Left cardiac atrium (tissue), 4 donors: ENCODE measurements at regions not wholly inside any gene's neighbourhood (a gene's known extent, or its start where the extent isn't known, plus 50 kb on each side); places are given as distances from the start of the nearest gene placed in this dataset.
A peak's percentile ranks its signal among the peaks of the same experiment; 100 is the strongest.
"Not testable (repeated sequence)": the region's sequence is repeated elsewhere in the genome, so short reads cannot be mapped to it uniquely, and the experiment has no call there.

Experiments used
- ATAC-seq, 2 donors: fragments of 200-7000 bp; cut with Tn5 transposase; one replicate each; pipeline ENCODE4 v1.9.1; 2020; ENCODE audit warnings: mild to moderate bottlenecking in 2 of 2, moderate library complexity in 2 of 2
- DNase-seq: peaks from one replicate; pipeline ENCODE4 v3.0.0-alpha.2; 2020
- intact Hi-C, 2 donors: fragments of 100-400 bp; cut with DNase I; formaldehyde crosslinking; loops; one replicate each; pipeline versions ENCODE4 v1.14.1 to v1.15.1; 2022 to 2023
- donor health status: DM: no; HTN: yes; CAD: no.
- donor health status: DM: no; HTN: yes; CAD: no; lungs with severe emphysema.
- donor health status: DM: yes; HTN: yes; CAD: no.
- donor health status: Dilated cardiomyopathy.

GRCh38 chr1:95797761-95798160 lies 563.8 kb downstream of the RWDD3 start:
- DNase-seq, intact Hi-C loops, ATAC-seq: not testable (repeated sequence)

GRCh38 chr1:95806171-95806570 lies 572.2 kb downstream of the RWDD3 start:
- DNase-seq = no peak
- intact Hi-C loops = no loop called here
- ATAC-seq = no peak

DNA sequence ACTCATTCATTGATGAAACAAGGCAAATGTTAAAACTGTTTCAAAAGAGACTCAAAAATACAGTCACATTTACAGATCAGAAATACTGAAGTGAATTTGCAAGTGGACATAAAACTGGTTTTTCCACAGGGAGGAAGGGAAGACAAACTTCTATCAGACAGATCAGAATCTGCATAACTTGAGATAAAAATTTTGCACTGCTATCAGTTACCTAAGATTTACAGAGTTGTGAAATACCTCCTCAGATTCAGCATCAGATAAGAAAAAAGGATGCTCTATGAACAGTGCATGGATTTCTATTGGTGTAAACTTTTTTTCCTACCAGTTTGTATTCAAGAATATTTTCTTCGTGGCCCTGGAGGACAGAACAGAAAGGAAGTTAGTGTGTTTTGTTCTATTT lies 575.4 kb downstream of the RWDD3 start:
- DNase-seq (no peak), ATAC-seq (no peak)
- intact Hi-C loops = no loop called here

DNA sequence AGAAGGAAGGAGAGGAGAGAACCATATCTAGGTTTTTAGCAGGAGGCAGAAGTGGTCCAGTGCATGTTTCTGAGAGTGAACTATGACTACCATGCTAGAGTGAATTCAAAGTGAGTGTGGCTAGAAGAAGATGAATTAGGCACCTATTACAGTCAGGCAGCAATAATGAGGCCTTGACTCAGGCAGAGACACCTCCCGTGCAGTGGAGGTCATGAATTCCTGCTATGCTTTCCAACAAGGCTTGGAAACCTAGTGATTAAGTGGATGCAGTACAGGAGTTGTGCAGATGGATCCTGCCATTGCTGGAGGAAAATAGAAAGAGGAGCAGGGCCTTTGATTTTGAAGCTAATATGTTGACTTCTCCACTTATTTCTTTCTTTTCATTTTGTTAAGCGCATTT lies 581.5 kb downstream of the RWDD3 start:
- intact Hi-C loops = no loop called here
- ATAC-seq = no peak

GRCh38 chr1:95829556-95829955 lies 595.5 kb downstream of the RWDD3 start:
- ATAC-seq (no peak), DNase-seq (no peak)
- intact Hi-C loops = no loop called here

More for the DNA sequence above, 581.5 kb downstream of the RWDD3 start:
- no peak for DNase-seq

DNA sequence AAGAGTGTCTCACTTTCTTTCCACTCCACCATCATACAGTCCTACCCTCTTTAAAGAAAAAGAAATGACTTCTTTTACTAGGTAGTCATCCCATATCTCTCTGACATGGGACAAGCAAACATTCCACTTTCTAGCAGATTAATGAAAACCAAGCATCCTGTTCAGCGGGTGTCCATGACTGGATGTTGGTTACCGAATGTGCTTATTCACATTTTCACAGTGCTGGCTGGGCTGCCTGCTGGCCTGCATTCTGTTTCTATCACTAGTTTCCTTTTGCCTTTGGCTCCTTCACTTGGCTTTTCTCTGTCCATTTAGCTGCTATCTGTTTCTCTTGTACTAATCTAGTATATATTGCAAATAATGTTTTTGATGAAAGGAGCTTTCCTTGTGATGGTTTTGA lies 598.4 kb downstream of the RWDD3 start:
- intact Hi-C loops = no loop called here
- ATAC-seq (no peak), DNase-seq (no peak)

- no peak for DNase-seq
- intact Hi-C loops = no loop called here
- ATAC-seq = no peak
Observed at GRCh38 chr1:95849439-95849838, 615.4 kb downstream of the RWDD3 start.

DNA sequence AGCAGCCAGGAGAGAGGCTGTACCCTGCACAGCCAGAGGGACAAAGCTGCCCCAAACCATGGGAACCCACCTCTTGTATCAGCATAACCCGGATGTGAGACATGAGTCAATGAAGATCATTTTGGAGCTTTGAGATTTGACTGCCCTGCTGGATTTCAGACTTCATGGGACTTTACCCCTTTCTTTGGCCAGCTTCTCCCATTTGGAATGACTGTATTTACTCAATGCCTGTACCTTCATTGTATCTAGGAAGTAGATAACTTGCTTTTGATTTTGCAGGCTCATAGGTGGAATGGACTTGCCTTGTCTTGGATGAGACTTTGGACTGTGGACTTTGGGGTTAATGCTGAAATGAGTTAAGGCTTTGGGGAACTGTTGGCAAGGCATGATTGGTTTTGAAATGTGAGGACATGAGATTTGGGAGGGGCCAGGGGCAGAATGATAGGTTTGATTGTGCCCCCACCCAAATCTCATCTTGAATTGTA lies 616.2 kb downstream of the RWDD3 start:
- ATAC-seq (no peak), DNase-seq (no peak)
- intact Hi-C loops = no loop called here

GRCh38 chr1:95850763-95851162 lies 616.8 kb downstream of the RWDD3 start:
- no peak for ATAC-seq
- DNase-seq = no peak
- intact Hi-C loops = no loop called here

GRCh38 chr1:95852483-95853070 lies 618.6 kb downstream of the RWDD3 start:
- DNase-seq = no peak
- no peak for ATAC-seq

DNA sequence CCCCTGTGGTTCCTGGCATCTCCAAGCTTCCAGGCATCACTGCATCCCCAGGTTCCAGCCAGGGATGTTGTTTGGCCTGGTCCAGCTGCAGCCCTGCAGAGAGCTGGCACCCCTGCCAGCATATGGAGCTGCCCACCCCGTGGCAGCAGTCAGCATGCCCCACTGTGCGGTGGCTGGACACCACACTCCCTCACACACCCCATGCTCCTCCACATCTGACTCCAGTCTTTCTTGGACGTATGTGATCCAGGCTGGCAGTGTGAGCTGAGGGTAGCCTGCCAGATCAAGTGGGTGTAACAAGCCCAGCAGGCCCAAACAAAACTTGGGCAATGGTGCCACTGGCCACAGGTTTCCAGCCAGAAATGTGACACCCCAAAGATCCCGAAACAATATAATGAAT lies 620.4 kb downstream of the RWDD3 start:
- no peak for DNase-seq
- intact Hi-C loops = no loop called here
- no peak for ATAC-seq

More at GRCh38 chr1:95852483-95853070, 618.6 kb downstream of the RWDD3 start:
- intact Hi-C loops = no loop called here

DNA sequence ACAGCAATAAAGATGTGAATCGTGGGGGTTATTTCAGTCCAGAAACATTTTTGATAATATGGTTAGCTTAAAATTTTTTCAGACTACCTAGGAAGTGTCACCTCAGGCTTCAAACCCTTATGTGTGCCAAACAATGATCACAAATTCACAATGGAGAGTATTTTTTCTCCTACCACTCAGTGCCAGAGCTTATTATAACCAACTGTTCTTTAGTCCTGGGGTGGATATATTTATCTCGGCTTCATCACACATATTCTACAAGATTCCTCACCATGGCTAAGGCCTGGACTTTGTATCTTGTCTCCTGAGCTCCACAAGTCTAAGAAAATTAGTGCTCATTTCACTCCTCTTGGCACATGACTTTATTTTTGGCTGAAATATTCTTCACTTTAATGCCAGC lies 629.1 kb downstream of the RWDD3 start:
- ATAC-seq (no peak), DNase-seq (no peak)
- intact Hi-C loops = no loop called here

- intact Hi-C loops = no loop called here
- ATAC-seq = no peak
Observed at GRCh38 chr1:95865769-95866168, 631.8 kb downstream of the RWDD3 start.

GRCh38 chr1:95876276-95876675 lies 642.3 kb downstream of the RWDD3 start:
- no peak for ATAC-seq
- DNase-seq = no peak
- intact Hi-C loops = no loop called here

More at GRCh38 chr1:95865769-95866168, 631.8 kb downstream of the RWDD3 start:
- DNase-seq = no peak

GRCh38 chr1:95879498-95880050 lies 645.6 kb downstream of the RWDD3 start:
- no peak for ATAC-seq
- no peak for DNase-seq
- intact Hi-C loops = no loop called here

- intact Hi-C loops = no loop called here
- no peak for ATAC-seq
- DNase-seq = no peak
Observed at GRCh38 chr1:95888941-95889390, 655.0 kb downstream of the RWDD3 start.

DNA sequence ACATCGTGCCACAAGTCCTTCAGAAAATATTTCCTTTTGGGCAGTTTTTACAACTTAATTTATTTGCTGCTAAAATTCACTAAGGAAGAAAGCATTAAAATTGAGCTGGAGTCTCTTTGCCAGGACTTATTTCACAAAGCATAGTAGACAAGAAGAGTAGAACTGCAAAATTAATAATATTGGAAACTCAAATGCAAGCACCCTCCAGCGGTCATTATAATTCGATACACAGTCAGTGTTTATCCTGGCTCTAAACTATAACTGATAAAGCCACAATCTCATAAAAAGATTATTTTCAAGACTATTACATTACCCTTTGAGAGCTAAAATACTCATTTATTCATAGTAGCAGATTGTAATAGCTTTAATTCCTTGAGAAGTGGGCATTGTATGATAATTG lies 655.4 kb downstream of the RWDD3 start:
- no peak for DNase-seq
- intact Hi-C loops = no loop called here
- peak in 1 of 2 donors; percentile 34 for ATAC-seq

GRCh38 chr1:95893921-95894320 lies 659.9 kb downstream of the RWDD3 start:
- intact Hi-C loops = no loop called here
- ATAC-seq = no peak
- no peak for DNase-seq

- no peak for DNase-seq
- ATAC-seq = no peak
- intact Hi-C loops = no loop called here
Observed at GRCh38 chr1:95903060-95903459, 669.0 kb downstream of the RWDD3 start.

DNA sequence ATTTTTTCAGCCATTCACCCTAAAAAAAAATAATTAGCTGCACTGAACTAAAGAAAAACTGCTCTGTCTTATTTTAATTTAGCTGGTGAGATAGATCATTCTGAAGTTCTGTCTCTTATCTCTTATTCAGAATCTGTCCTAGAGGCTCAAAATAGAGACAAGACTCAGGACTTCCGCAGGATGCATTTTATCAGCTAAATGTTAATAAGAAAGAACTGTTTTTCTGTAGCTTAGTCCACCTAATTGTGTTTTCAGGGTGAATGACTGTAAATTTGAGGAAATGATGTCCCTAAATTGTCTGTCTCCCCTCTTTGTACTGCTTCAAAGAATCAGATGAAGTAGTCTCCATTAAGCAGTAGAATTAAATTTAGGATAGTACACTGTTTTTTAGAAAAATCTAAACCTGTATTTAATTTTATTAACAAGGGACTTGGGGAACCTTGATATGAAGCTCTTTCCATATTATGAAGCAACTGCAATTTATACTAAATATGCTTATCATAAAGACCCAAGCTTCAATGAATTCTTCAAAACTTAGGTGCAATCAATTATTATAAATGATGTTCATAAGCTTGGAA lies 671.9 kb downstream of the RWDD3 start:
- ATAC-seq (no peak), DNase-seq (no peak)
- intact Hi-C loops = no loop called here

- intact Hi-C loops, ATAC-seq, DNase-seq: not testable (repeated sequence)
Observed at GRCh38 chr1:95911739-95912138, 677.7 kb downstream of the RWDD3 start.
